ENCODE measurements at regions not wholly inside any gene's neighbourhood (a gene's known extent, or its start where the extent isn't known, plus 50 kb on each side); places are given as distances from the start of the nearest gene placed in this dataset.

DNA sequence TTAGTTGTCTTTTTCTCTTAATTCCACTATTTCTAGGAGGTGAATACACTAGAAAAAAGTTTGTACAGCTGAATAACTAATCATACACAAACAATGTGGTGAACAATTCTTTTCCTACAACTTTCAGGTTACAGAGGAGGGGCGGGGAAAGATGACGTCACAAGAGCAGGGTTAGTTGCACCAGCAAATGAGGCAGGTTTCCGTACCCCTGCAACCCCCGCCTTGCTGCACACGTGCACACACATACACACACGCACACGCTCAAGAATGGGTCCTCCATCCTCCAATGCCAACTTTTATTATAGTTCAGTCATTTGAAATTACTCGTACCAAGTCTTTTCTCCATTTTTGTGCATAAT, 122.8 kb downstream of the ARL4C start:
- Histone ChIP-seq H3K9ac (ENCODE audit: low read length) (no peak overlapping the region), H3K36me3 (ENCODE audit: insufficient read depth, low read length) (no peaks in the 10 kb centered on the region), H3K9me2 (ENCODE audit: insufficient read depth, low read length) (no peaks in the 10 kb centered on the region), H2AFZ (ENCODE audit: low read depth, low read length) (no peak overlapping the region), H3K27ac (ENCODE audit: low read length) (no peak overlapping the region), H3K4me2 (ENCODE audit: low read length) (no peak overlapping the region), H3K9me3 (ENCODE audit: low read length) (no peaks in the 10 kb centered on the region), H3K4me3 (ENCODE audit: low read length) (no peak overlapping the region), H3F3A (ENCODE audit: insufficient read depth, low read length, poor library complexity, severe bottlenecking) (no peaks in the 10 kb centered on the region), H4K20me1 (ENCODE audit: insufficient read depth) (no peaks in the 10 kb centered on the region), H3K79me2 (replicated peaks; ENCODE audit: insufficient read depth, low read length) (no peaks in the 10 kb centered on the region), H3K27me3 (ENCODE audit: insufficient read depth, low read depth, low read length) (no peaks in the 10 kb centered on the region)
- no peak for TF ChIP-seq TAF1 (IDR thresholded peaks at IDR 0.05; ENCODE audit: low read depth)
- TF ChIP-seq MXI1 (conservative IDR thresholded peaks at IDR 0.05; ENCODE audit: poor library complexity, severe bottlenecking): no peak
- no peak for TF ChIP-seq EP300 (conservative IDR thresholded peaks at IDR 0.05; ENCODE audit: poor library complexity, severe bottlenecking)
- TF ChIP-seq REST (IDR thresholded peaks at IDR 0.05; ENCODE audit: borderline replicate concordance): no peak
- no peak for TF ChIP-seq CTCF (IDR thresholded peaks at IDR 0.05; ENCODE audit: poor library complexity, severe bottlenecking)
- TF ChIP-seq RAD21 (conservative IDR thresholded peaks at IDR 0.05): no peak
- TF ChIP-seq POLR2AphosphoS5 (IDR thresholded peaks at IDR 0.05): no peak
- no peak for TF ChIP-seq EZH2 (IDR thresholded peaks at IDR 0.05; ENCODE audit: borderline replicate concordance, insufficient read depth, low read length, poor library complexity, severe bottlenecking)
- TF ChIP-seq SMC3 (conservative IDR thresholded peaks at IDR 0.05; ENCODE audit: poor library complexity): no peak

GRCh38 chr2:234373481-234374149, 123.3 kb downstream of the ARL4C start:
- no peak overlapping the region for H2AFZ ChIP-seq (ENCODE audit: low read depth, low read length)
- TF ChIP-seq EP300 (conservative IDR thresholded peaks at IDR 0.05; ENCODE audit: poor library complexity, severe bottlenecking) (no peak), REST (IDR thresholded peaks at IDR 0.05; ENCODE audit: borderline replicate concordance) (no peak), POLR2AphosphoS5 (IDR thresholded peaks at IDR 0.05) (no peak), RAD21 (conservative IDR thresholded peaks at IDR 0.05) (no peak), SMC3 (conservative IDR thresholded peaks at IDR 0.05; ENCODE audit: poor library complexity) (no peak), TAF1 (IDR thresholded peaks at IDR 0.05; ENCODE audit: low read depth) (no peak), EZH2 (IDR thresholded peaks at IDR 0.05; ENCODE audit: borderline replicate concordance, insufficient read depth, low read length, poor library complexity, severe bottlenecking) (no peak), MXI1 (conservative IDR thresholded peaks at IDR 0.05; ENCODE audit: poor library complexity, severe bottlenecking) (no peak), CTCF (IDR thresholded peaks at IDR 0.05; ENCODE audit: poor library complexity, severe bottlenecking) (no peak)

More at GRCh38 chr2:234373481-234374149, 123.3 kb downstream of the ARL4C start:
- no peaks in the 10 kb centered on the region for H3K9me2 ChIP-seq (ENCODE audit: insufficient read depth, low read length)
- H3F3A ChIP-seq (ENCODE audit: insufficient read depth, low read length, poor library complexity, severe bottlenecking): no peaks in the 10 kb centered on the region
- no peaks in the 10 kb centered on the region for H3K36me3 ChIP-seq (ENCODE audit: insufficient read depth, low read length)
- H3K4me3 ChIP-seq (ENCODE audit: low read length): no peak overlapping the region
- H4K20me1 ChIP-seq (ENCODE audit: insufficient read depth): no peaks in the 10 kb centered on the region
- no peak overlapping the region for H3K9ac ChIP-seq (ENCODE audit: low read length)
- H3K4me2 ChIP-seq (ENCODE audit: low read length): no peak overlapping the region
- no peaks in the 10 kb centered on the region for H3K27me3 ChIP-seq (ENCODE audit: insufficient read depth, low read depth, low read length)
- H3K79me2 ChIP-seq (replicated peaks; ENCODE audit: insufficient read depth, low read length): no peaks in the 10 kb centered on the region
- no peak overlapping the region for H3K27ac ChIP-seq (ENCODE audit: low read length)
- H3K9me3 ChIP-seq (ENCODE audit: low read length): no peaks in the 10 kb centered on the region
